HCT116 (cell line): ENCODE measurements at regions not wholly inside any gene's neighbourhood (a gene's known extent, or its start where the extent isn't known, plus 50 kb on each side); places are given as distances from the start of the nearest gene placed in this dataset.

Source experiments
- ATAC-seq: fragments of 200-7000 bp; cut with Tn5 transposase; 2 replicates; pipeline ENCODE4 v1.9.1; 2020; ENCODE audit warnings: mild to moderate bottlenecking, moderate library complexity
- BruUV-seq: library from RNA; stranded (reverse); fragments of 400-500 nt; replicated peaks from 2 replicates; lab custom pipeline; 2021; lab: Mats Ljungman, UMichigan
- CTCF ChIA-PET: fragments of 300-600 bp; sonication (Branson Sonifier 250); formaldehyde crosslinking; loops from one replicate; lab custom pipeline; 2021; ENCODE audit warnings: antibody characterized with exemption; lab: Charles Lee
- POLR2A ChIA-PET: fragments of 300-600, 350-600 bp; sonication (Branson Sonifier 250); formaldehyde crosslinking; loops from one replicate; lab custom pipeline; 2021; ENCODE audit warnings: antibody characterized with exemption; lab: Charles Lee
- RAD21 ChIA-PET, 2 experiments: fragments of 300-600 bp; sonication (Branson Sonifier 250); formaldehyde crosslinking; loops; one replicate each; lab custom pipeline; 2023; ENCODE audit warnings: low total read pairs in 2 of 2; ENCODE audit not compliant: uncharacterized antibody in 2 of 2, unreplicated experiment in 2 of 2, low non-redundant PET in 1 of 2; lab: Charles Lee
- DNase-seq: peaks from one replicate; pipeline ENCODE4 v3.0.0-alpha.2; 2010; ENCODE audit warnings: low read depth, low spot score
- H2AFZ ChIP-seq: fragments of 200-600 bp; shearing (Covaris generic), sonication (generic); 2 replicates; pipeline ENCODE4 v1.6.1; 2017; ENCODE audit warnings: low read depth, mixed run types, mixed read lengths, antibody characterized with exemption, low read length; ENCODE audit not compliant: poor library complexity, severe bottlenecking
- H3K27ac ChIP-seq: 2 replicates; pipeline ENCODE4 v1.5.1; 2012; ENCODE audit warnings: low read depth, low read length
- H3K27me3 ChIP-seq: fragments of 200-600 bp; sonication (generic); 2 replicates; pipeline ENCODE4 v1.6.1; 2016; ENCODE audit warnings: mixed run types, low read length, mixed read lengths; ENCODE audit not compliant: insufficient read depth
- H3K36me3 ChIP-seq, 2 experiments: fragments of 200-500 bp in 1 of 2; fragments of 200-600 bp in 1 of 2; sonication (Bioruptor generic) in 1 of 2; sonication (generic) in 1 of 2; 2 replicates each; pipeline versions ENCODE4 v1.5.1 to v1.6.1; 2014 to 2016; ENCODE audit warnings: low read length in 2 of 2, inconsistent platforms in 1 of 2, mixed read lengths in 1 of 2, mixed run types in 1 of 2; ENCODE audit not compliant: insufficient read depth in 2 of 2, control insufficient read depth in 1 of 2
- H3K4me1 ChIP-seq, 2 experiments: fragments of 200-600 bp in 1 of 2; sonication (generic) in 1 of 2; 2 replicates each; pipeline versions ENCODE4 v1.5.1 to v1.6.1; 2012 to 2017; ENCODE audit warnings: low read length in 2 of 2, inconsistent platforms in 1 of 2, mild to moderate bottlenecking in 1 of 2, mixed read lengths in 1 of 2, mixed run types in 1 of 2, moderate library complexity in 1 of 2; ENCODE audit not compliant: insufficient read depth in 2 of 2, control insufficient read depth in 1 of 2
- H3K4me2 ChIP-seq: fragments of 200-600 bp; sonication (generic); 2 replicates; pipeline ENCODE4 v1.6.1; 2017; ENCODE audit warnings: mixed run types, low read length, mixed read lengths
- H3K4me3 ChIP-seq, 2 experiments: fragments of 200-600 bp in 1 of 2; sonication (generic) in 1 of 2; replicated peaks in 1 of 2; 2 replicates each; pipeline ENCODE4 v1.5.1; 2011 to 2016; ENCODE audit warnings: low read length in 2 of 2, control low read depth in 1 of 2, low read depth in 1 of 2, mild to moderate bottlenecking in 1 of 2, mixed read lengths in 1 of 2, mixed run types in 1 of 2
- H3K79me2 ChIP-seq: fragments of 200-600 bp; sonication (generic); 2 replicates; pipeline ENCODE4 v1.6.1; 2017; ENCODE audit warnings: mild to moderate bottlenecking, mixed run types, low read length, moderate library complexity, mixed read lengths; ENCODE audit not compliant: insufficient read depth
- H3K9ac ChIP-seq: fragments of 200-600 bp; sonication (generic); 2 replicates; pipeline ENCODE4 v1.6.1; 2016; ENCODE audit warnings: low read length, mixed read lengths
- H3K9me2 ChIP-seq: fragments of 200-600 bp; sonication (generic), shearing (Covaris generic); 2 replicates; pipeline ENCODE4 v1.6.1; 2017; ENCODE audit warnings: mixed run types, mild to moderate bottlenecking, moderate library complexity; ENCODE audit not compliant: insufficient read depth
- H3K9me3 ChIP-seq, 2 experiments: fragments of 200-500 bp in 1 of 2; fragments of 200-600 bp in 1 of 2; sonication (Bioruptor generic) in 1 of 2; sonication (generic) in 1 of 2; 2 replicates each; pipeline ENCODE4 v1.6.1; 2014 to 2017; ENCODE audit warnings: low read length in 2 of 2, mixed read lengths in 2 of 2, inconsistent platforms in 1 of 2, low read depth in 1 of 2, mild to moderate bottlenecking in 1 of 2, mixed run types in 1 of 2, moderate library complexity in 1 of 2; ENCODE audit not compliant: control insufficient read depth in 1 of 2, insufficient read depth in 1 of 2
- H4K20me1 ChIP-seq: fragments of 200-600 bp; sonication (generic), shearing (Covaris generic); 2 replicates; pipeline ENCODE4 v1.6.1; 2017; ENCODE audit warnings: mixed run types, mild to moderate bottlenecking, moderate library complexity; ENCODE audit not compliant: insufficient read depth
- ATF3 ChIP-seq: IDR thresholded peaks from 2 replicates; pipeline ENCODE4 v1.6.1; 2012
- CBX3 ChIP-seq: IDR thresholded peaks from 2 replicates; pipeline ENCODE4 v1.6.1; 2012; ENCODE audit warnings: low read depth
- EGR1 ChIP-seq: IDR thresholded peaks from 2 replicates; pipeline ENCODE4 v1.6.1; 2012; ENCODE audit warnings: low read depth
- ELF1 ChIP-seq: IDR thresholded peaks from 2 replicates; pipeline ENCODE4 v1.6.1; 2012; ENCODE audit warnings: low read depth, borderline replicate concordance
- RAD21 ChIP-seq: IDR thresholded peaks from 2 replicates; pipeline ENCODE4 v1.6.1; 2012; ENCODE audit warnings: low read depth, mild to moderate bottlenecking
- intact Hi-C: fragments of 100-400 bp; cut with micrococcal nuclease; formaldehyde crosslinking; loops from 2 replicates; pipeline ENCODE4 v1.10.0; 2022
- TF ChIP-seq, protein P1 (sequence below), 3 experiments: fragments of 200-600 bp in 1 of 3; sonication (generic) in 1 of 3; IDR thresholded peaks in 2 of 3; conservative IDR thresholded peaks in 1 of 3; 2 replicates each; pipeline ENCODE4 v1.5.1; 2012 to 2017; ENCODE audit warnings: low read depth in 2 of 3, low read length in 2 of 3, antibody characterized with exemption in 1 of 3, borderline replicate concordance in 1 of 3, control low read depth in 1 of 3, mild to moderate bottlenecking in 1 of 3, mixed read lengths in 1 of 3, mixed run types in 1 of 3, moderate library complexity in 1 of 3; ENCODE audit not compliant: insufficient read depth in 1 of 3

DNA sequence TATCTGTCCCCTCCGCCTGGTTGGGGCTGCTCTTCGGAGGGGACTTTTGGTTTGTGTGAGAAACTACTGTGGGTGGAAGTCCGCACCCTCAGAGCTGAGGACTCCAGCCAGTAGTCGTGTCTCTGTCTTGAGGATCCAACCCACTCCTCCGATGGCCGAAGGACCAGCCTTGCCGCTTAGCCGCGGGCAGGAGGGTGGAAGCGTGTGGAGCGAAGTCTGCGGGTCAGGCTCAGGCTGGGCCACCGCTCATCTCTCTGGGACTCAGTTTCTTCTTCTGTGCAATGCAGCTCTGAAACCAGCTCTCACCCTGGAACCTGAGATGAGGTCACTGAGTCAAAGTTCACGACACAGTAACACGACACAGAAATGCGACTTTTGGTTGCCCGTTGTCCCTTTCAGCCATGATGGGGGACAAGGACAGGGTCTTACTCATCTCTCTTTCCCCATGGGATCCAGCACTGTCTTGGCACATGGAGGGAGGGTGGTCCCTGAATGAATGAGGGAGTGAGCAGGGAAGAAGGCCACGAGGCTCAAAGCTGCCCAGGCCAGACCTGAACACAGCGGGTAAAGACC is 133.3 kb upstream of the PODXL start (continued):
- TF ChIP-seq, protein P1, sequence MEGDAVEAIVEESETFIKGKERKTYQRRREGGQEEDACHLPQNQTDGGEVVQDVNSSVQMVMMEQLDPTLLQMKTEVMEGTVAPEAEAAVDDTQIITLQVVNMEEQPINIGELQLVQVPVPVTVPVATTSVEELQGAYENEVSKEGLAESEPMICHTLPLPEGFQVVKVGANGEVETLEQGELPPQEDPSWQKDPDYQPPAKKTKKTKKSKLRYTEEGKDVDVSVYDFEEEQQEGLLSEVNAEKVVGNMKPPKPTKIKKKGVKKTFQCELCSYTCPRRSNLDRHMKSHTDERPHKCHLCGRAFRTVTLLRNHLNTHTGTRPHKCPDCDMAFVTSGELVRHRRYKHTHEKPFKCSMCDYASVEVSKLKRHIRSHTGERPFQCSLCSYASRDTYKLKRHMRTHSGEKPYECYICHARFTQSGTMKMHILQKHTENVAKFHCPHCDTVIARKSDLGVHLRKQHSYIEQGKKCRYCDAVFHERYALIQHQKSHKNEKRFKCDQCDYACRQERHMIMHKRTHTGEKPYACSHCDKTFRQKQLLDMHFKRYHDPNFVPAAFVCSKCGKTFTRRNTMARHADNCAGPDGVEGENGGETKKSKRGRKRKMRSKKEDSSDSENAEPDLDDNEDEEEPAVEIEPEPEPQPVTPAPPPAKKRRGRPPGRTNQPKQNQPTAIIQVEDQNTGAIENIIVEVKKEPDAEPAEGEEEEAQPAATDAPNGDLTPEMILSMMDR (IDR thresholded peaks at IDR 0.05 in 2 of 3, conservative IDR thresholded peaks at IDR 0.05 in 1 of 3; ENCODE audit: borderline replicate concordance in 1 of 3, insufficient read depth in 1 of 3, low read depth in 2 of 3, low read length in 2 of 3), result no peak
- TF ChIP-seq CBX3 (no peak), EGR1 (no peak), ELF1 (no peak)

DNA sequence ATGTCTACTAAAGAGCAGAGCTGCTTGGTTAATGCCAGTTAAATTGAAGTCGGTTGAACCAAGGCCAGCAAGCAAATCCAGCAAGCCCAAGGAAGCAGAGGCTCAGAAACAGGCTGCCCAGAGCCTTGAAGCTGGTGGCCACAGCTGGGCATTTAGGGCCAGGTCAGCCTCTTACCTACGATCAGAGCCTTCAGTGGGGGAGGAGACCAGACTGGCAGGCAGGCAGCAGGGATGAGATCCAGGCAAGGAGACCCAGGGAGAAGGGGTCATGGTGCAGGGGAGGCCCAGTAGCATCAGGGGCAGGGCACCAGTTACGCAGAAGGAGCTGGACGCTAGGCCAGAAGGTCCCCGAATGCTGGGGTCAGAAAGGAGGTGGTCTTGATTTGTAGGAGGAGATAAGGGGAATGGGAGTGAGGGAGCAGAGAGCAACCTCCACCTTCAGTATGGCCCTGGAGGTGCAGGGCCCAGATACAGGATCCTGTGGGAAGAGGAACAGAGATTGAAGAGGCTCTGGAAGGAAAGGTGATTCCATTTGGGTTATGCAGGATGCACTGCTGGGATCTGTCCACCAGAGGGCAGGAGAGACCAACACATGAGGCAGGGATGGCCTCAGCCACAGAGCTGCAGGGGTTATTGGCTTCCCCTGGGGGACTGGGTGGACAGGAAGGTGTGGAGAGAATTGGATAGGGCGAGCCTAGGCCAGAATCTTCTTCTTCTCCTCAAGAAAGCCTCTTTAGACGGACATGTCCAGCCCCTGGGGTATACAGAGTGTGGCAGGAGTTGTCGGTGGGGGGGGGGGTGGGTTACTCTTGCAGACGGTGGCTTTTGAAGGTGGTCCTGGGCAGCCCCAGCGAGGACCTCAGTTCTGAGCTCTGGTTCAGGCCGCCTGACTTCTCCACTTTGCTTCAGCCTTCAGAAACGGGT is 132.6 kb upstream of the PODXL start:
- no peaks in the 10 kb centered on the region for H3K9me2 ChIP-seq
- POLR2A ChIA-PET, result no interaction called here

More for the DNA sequence above, 132.6 kb upstream of the PODXL start:
- ATAC-seq (peak; percentile 79), DNase-seq (peak; percentile 23)
- no peaks in the 10 kb centered on the region for H3K9me3 ChIP-seq
- no peak overlapping the region for H2AFZ ChIP-seq
- no peak overlapping the region for H3K4me3 ChIP-seq
- peaks cover 34% of the 10 kb centered on the region for H3K27me3 ChIP-seq
- no peaks in the 10 kb centered on the region for H4K20me1 ChIP-seq
- intact Hi-C loops, result loop anchor here (1.0 to 2.0 kb wide), 3 partner anchors 256 to 891 kb away; no protein-coding TSS in a partner anchor
- no peak overlapping the region for H3K27ac ChIP-seq
- TF ChIP-seq ATF3, result no peak
- peak; percentile 94 for TF ChIP-seq RAD21
- TF ChIP-seq, protein P1 (IDR thresholded peaks at IDR 0.05 in 2 of 3, conservative IDR thresholded peaks at IDR 0.05 in 1 of 3; ENCODE audit: borderline replicate concordance in 1 of 3, insufficient read depth in 1 of 3, low read depth in 2 of 3, low read length in 2 of 3), result peak; percentile 78 to 98 (median 93); a peak in 5 of 6 replicates
- no peak overlapping the region for H3K9ac ChIP-seq
- H3K4me1 ChIP-seq, result peaks cover 0 to 8% of the 10 kb centered on the region in 2 experiments; a peak in 3 of 4 replicates
- BruUV-seq, result no TSS peak
- H3K36me3 ChIP-seq, result no peaks in the 10 kb centered on the region
- H3K79me2 ChIP-seq, result no peaks in the 10 kb centered on the region
- H3K4me2 ChIP-seq, result no peak overlapping the region
- RAD21 ChIA-PET, result interaction anchor here (0.6 to 1.0 kb wide), 4 partner anchors 65 to 892 kb away, joined by 3 to 4 read pairs (median 4); no protein-coding TSS in a partner anchor
- CTCF ChIA-PET, result interaction anchor here (0.6 to 3.9 kb wide), 9 partner anchors 10 to 892 kb away, joined by 3 to 21 read pairs (median 3); no protein-coding TSS in a partner anchor
